ENCODE measurements at regions not wholly inside any gene's neighbourhood (a gene's known extent, or its start where the extent isn't known, plus 50 kb on each side); places are given as distances from the start of the nearest gene placed in this dataset.

DNA sequence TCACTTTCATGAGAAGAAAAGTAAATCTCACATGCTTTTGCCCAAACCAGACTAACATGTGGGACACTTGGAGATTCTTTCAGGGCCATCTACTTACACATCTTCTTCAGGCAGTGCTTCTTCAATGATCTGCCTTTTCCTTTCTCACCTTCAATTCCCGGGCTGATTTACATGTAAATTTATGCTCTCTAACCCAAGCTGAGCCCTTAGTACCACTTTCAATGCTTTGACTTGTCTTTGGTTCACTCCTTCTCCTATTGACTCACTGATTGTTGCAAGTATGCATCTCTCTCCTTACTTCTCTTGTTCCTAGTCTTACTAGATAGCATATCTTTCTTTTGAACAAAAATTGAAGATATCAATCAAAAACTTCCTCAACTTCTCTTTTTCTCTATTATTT, 154.2 kb upstream of the DEPDC1 start:
- POLR2A ChIA-PET = no interaction called here
- DNase-seq (ENCODE audit: extremely low spot score) = no peak
- CTCF ChIA-PET = no interaction called here
- TF ChIP-seq FOXK2 (IDR thresholded peaks at IDR 0.05) (no peak), SUZ12 (IDR thresholded peaks at IDR 0.05) (no peak), ZNF384 (IDR thresholded peaks at IDR 0.05) (no peak), CTBP1 (IDR thresholded peaks at IDR 0.05; ENCODE audit: borderline replicate concordance) (no peak), PKNOX1 (IDR thresholded peaks at IDR 0.05) (no peak), SP1 (IDR thresholded peaks at IDR 0.05) (no peak), ARNT (IDR thresholded peaks at IDR 0.05) (no peak), L3MBTL2 (conservative IDR thresholded peaks at IDR 0.05) (no peak), TARDBP (IDR thresholded peaks at IDR 0.05) (no peak), NFRKB (IDR thresholded peaks at IDR 0.05) (no peak), FOXM1 (IDR thresholded peaks at IDR 0.05; ENCODE audit: borderline replicate concordance) (no peak), FOXA1 (IDR thresholded peaks at IDR 0.05) (no peak), BHLHE40 (IDR thresholded peaks at IDR 0.05; ENCODE audit: borderline replicate concordance) (no peak), HDGF (IDR thresholded peaks at IDR 0.05; ENCODE audit: borderline replicate concordance) (no peak), ELF4 (IDR thresholded peaks at IDR 0.05) (no peak), LEF1 (IDR thresholded peaks at IDR 0.05; ENCODE audit: borderline replicate concordance) (no peak)

DNA sequence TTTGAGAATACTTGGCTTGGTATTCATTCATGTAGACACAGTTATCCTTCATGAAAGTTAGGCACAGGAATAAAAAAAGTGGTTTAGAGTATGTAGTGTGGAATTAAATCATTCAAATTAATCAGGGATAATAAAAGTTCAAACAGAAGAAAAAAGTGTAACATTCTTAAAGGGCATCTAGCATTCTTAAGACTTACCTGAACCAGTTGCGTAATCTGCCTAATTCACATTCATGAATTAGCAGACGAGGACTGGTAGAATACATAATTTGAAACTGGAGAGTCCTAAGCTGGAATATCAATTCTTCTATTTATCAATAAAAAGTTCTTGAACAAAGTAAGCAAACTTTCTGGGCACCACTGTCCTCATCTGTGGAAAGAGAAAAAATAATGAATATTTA, 157.0 kb upstream of the DEPDC1 start:
- no peak for DNase-seq (ENCODE audit: extremely low spot score)
- TF ChIP-seq HDGF (IDR thresholded peaks at IDR 0.05; ENCODE audit: borderline replicate concordance) (no peak), SUZ12 (IDR thresholded peaks at IDR 0.05) (no peak), FOXA1 (IDR thresholded peaks at IDR 0.05) (no peak), FOXM1 (IDR thresholded peaks at IDR 0.05; ENCODE audit: borderline replicate concordance) (no peak), CTBP1 (IDR thresholded peaks at IDR 0.05; ENCODE audit: borderline replicate concordance) (no peak), ARNT (IDR thresholded peaks at IDR 0.05) (no peak), L3MBTL2 (conservative IDR thresholded peaks at IDR 0.05) (no peak), PKNOX1 (IDR thresholded peaks at IDR 0.05) (no peak), SP1 (IDR thresholded peaks at IDR 0.05) (no peak), FOXK2 (IDR thresholded peaks at IDR 0.05) (no peak), TARDBP (IDR thresholded peaks at IDR 0.05) (no peak), BHLHE40 (IDR thresholded peaks at IDR 0.05; ENCODE audit: borderline replicate concordance) (no peak), ZNF384 (IDR thresholded peaks at IDR 0.05) (no peak), NFRKB (IDR thresholded peaks at IDR 0.05) (no peak), LEF1 (IDR thresholded peaks at IDR 0.05; ENCODE audit: borderline replicate concordance) (no peak), ELF4 (IDR thresholded peaks at IDR 0.05) (no peak)
- ChIA-PET POLR2A (no interaction called here), CTCF (no interaction called here)

DNA sequence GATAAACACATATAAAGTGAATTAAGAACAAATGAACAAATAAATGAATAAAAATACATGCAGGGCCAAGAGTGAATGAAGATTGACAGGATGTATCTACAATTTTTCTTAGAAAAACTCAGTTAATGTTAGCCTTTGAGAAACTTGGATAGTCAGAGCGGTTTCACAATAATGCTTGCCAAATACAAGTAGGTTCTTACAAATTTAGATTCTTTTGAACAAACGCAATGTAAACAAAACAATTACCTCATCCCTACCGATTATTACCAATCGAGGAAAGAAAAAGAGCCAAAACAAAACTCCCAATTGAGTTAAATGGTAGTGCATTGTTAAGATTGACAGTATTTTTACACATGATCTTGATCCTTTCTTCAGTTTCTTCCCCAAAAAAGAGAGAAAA, 176.9 kb upstream of the DEPDC1 start:
- no peak for DNase-seq (ENCODE audit: extremely low spot score)
- CTCF ChIA-PET = no interaction called here
- no peak for TF ChIP-seq FOXM1 (IDR thresholded peaks at IDR 0.05; ENCODE audit: borderline replicate concordance)
- no peak for TF ChIP-seq SUZ12 (IDR thresholded peaks at IDR 0.05)
- POLR2A ChIA-PET = no interaction called here

GRCh38 chr1:68675336-68675735, 178.5 kb upstream of the DEPDC1 start:
- ChIA-PET POLR2A (no interaction called here), CTCF (no interaction called here)
- no peak for TF ChIP-seq SP1 (IDR thresholded peaks at IDR 0.05)
- no peak for TF ChIP-seq LEF1 (IDR thresholded peaks at IDR 0.05; ENCODE audit: borderline replicate concordance)
- no peak for TF ChIP-seq FOXM1 (IDR thresholded peaks at IDR 0.05; ENCODE audit: borderline replicate concordance)
- DNase-seq (ENCODE audit: extremely low spot score) = no peak

GRCh38 chr1:68677684-68678351, 180.9 kb upstream of the DEPDC1 start:
- no peak for TF ChIP-seq SUZ12 (IDR thresholded peaks at IDR 0.05)
- TF ChIP-seq ZNF384 (IDR thresholded peaks at IDR 0.05) = no peak
- no peak for TF ChIP-seq TARDBP (IDR thresholded peaks at IDR 0.05)
- no peak for TF ChIP-seq ARNT (IDR thresholded peaks at IDR 0.05)
- TF ChIP-seq HDGF (IDR thresholded peaks at IDR 0.05; ENCODE audit: borderline replicate concordance) = no peak
- TF ChIP-seq BHLHE40 (IDR thresholded peaks at IDR 0.05; ENCODE audit: borderline replicate concordance) = no peak
- no peak for TF ChIP-seq FOXK2 (IDR thresholded peaks at IDR 0.05)
- TF ChIP-seq LEF1 (IDR thresholded peaks at IDR 0.05; ENCODE audit: borderline replicate concordance) = no peak
- no peak for TF ChIP-seq CTBP1 (IDR thresholded peaks at IDR 0.05; ENCODE audit: borderline replicate concordance)
- no peak for TF ChIP-seq FOXM1 (IDR thresholded peaks at IDR 0.05; ENCODE audit: borderline replicate concordance)
- TF ChIP-seq PKNOX1 (IDR thresholded peaks at IDR 0.05) = no peak
- no peak for TF ChIP-seq FOXA1 (IDR thresholded peaks at IDR 0.05)
- TF ChIP-seq ELF4 (IDR thresholded peaks at IDR 0.05) = no peak
- no peak for DNase-seq (ENCODE audit: extremely low spot score)
- POLR2A ChIA-PET = no interaction called here
- CTCF ChIA-PET = no interaction called here

- CTCF ChIA-PET = no interaction called here
- TF ChIP-seq SUZ12 (IDR thresholded peaks at IDR 0.05) = no peak
- no peak for TF ChIP-seq ARNT (IDR thresholded peaks at IDR 0.05)
- no peak for TF ChIP-seq BHLHE40 (IDR thresholded peaks at IDR 0.05; ENCODE audit: borderline replicate concordance)
- TF ChIP-seq TARDBP (IDR thresholded peaks at IDR 0.05) = no peak
- no peak for TF ChIP-seq NFRKB (IDR thresholded peaks at IDR 0.05)
- no peak for TF ChIP-seq FOXK2 (IDR thresholded peaks at IDR 0.05)
- no peak for TF ChIP-seq L3MBTL2 (conservative IDR thresholded peaks at IDR 0.05)
- TF ChIP-seq HDGF (IDR thresholded peaks at IDR 0.05; ENCODE audit: borderline replicate concordance) = no peak
- no peak for TF ChIP-seq FOXM1 (IDR thresholded peaks at IDR 0.05; ENCODE audit: borderline replicate concordance)
- no peak for TF ChIP-seq LEF1 (IDR thresholded peaks at IDR 0.05; ENCODE audit: borderline replicate concordance)
- no peak for TF ChIP-seq ZNF384 (IDR thresholded peaks at IDR 0.05)
- TF ChIP-seq FOXA1 (IDR thresholded peaks at IDR 0.05) = no peak
- TF ChIP-seq ELF4 (IDR thresholded peaks at IDR 0.05) = no peak
- no peak for DNase-seq (ENCODE audit: extremely low spot score)
- POLR2A ChIA-PET = no interaction called here
Measured at GRCh38 chr1:68696221-68696620, 199.3 kb upstream of the DEPDC1 start.

Data from HEK293T (cell line).